K562 (cell line): ENCODE measurements at regions not wholly inside any gene's neighbourhood (a gene's known extent, or its start where the extent isn't known, plus 50 kb on each side); places are given as distances from the start of the nearest gene placed in this dataset.

Experiments used
- CBX1 ChIP-seq: sonication (generic); IDR thresholded peaks from 2 replicates; pipeline ENCODE4 v1.6.1; 2016; ENCODE audit warnings: antibody characterized with exemption, low read depth, mild to moderate bottlenecking
- CEBPG ChIP-seq, 3 experiments: fragments of 200-800 bp in 1 of 3; sonication (Bioruptor generic) in 1 of 3; sonication (generic) in 1 of 3; formaldehyde crosslinking in 1 of 3; IDR thresholded peaks in 2 of 3; conservative IDR thresholded peaks in 1 of 3; 2 replicates each; pipeline versions ENCODE4 v1.6.1 to v1.8.0; 2016 to 2022; ENCODE audit warnings: missing compliant biosample characterization in 2 of 3, missing genetic modification characterization in 2 of 3, mild to moderate bottlenecking in 1 of 3, missing genetic modification reagents in 1 of 3
- CHAMP1 ChIP-seq: fragments of 450-650 bp; IDR thresholded peaks from 2 replicates; pipeline ENCODE4 v1.6.1; 2016; ENCODE audit warnings: mild to moderate bottlenecking
- GTF2F1 ChIP-seq: IDR thresholded peaks from 2 replicates; pipeline ENCODE4 v1.6.1; 2011; ENCODE audit warnings: low read depth, low read length, improper control_type of control experiment
- HMBOX1 ChIP-seq: sonication (generic); IDR thresholded peaks from 2 replicates; pipeline ENCODE4 v1.6.1; 2016
- KAT7 ChIP-seq: sonication (generic); formaldehyde crosslinking; IDR thresholded peaks from 2 replicates; pipeline ENCODE4 v1.8.0; 2022; ENCODE audit warnings: missing genetic modification reagents, mild to moderate bottlenecking, borderline replicate concordance
- PKNOX1 ChIP-seq: fragments of 450-650 bp; IDR thresholded peaks from 2 replicates; pipeline ENCODE4 v1.6.1; 2016
- PRDM10 ChIP-seq: fragments of 450-650 bp; IDR thresholded peaks from 2 replicates; pipeline ENCODE4 v1.6.1; 2018; ENCODE audit not compliant: partially characterized antibody
- PRPF4 ChIP-seq: fragments of 200-400 bp; formaldehyde crosslinking; IDR thresholded peaks from one replicate; pipeline ENCODE4 v1.6.1; 2017; ENCODE audit warnings: low read length, low read depth, mild to moderate bottlenecking; ENCODE audit not compliant: insufficient read depth, poor library complexity, severe bottlenecking
- SNIP1 ChIP-seq: fragments of 450-650 bp; IDR thresholded peaks from 2 replicates; pipeline ENCODE4 v1.7.1; 2017; ENCODE audit warnings: low read depth, mild to moderate bottlenecking
- SP1 ChIP-seq: sonication (generic); formaldehyde crosslinking; IDR thresholded peaks from 2 replicates; pipeline ENCODE4 v1.8.1; 2022; ENCODE audit warnings: mild to moderate bottlenecking, missing genetic modification reagents
- SRSF3 ChIP-seq: fragments of 200-400 bp; formaldehyde crosslinking; IDR thresholded peaks from 2 replicates; pipeline ENCODE4 v1.6.1; 2016; ENCODE audit warnings: mild to moderate bottlenecking, low read length, moderate library complexity; ENCODE audit not compliant: insufficient read depth
- SUPT5H ChIP-seq: fragments of 450-650 bp; IDR thresholded peaks from 2 replicates; pipeline ENCODE4 v1.6.1; 2016
- TSC22D4 ChIP-seq: fragments of 450-650 bp; IDR thresholded peaks from 2 replicates; pipeline ENCODE4 v1.6.1; 2016; ENCODE audit warnings: missing genetic modification characterization, missing biosample characterization, control low read depth
- ZBTB43 ChIP-seq: sonication (generic); formaldehyde crosslinking; IDR thresholded peaks from 2 replicates; pipeline ENCODE4 v1.8.0; 2023; ENCODE audit warnings: mild to moderate bottlenecking, missing genetic modification reagents
- ZFPM2 ChIP-seq: fragments of 250-450 bp; sonication (Bioruptor Pico); IDR thresholded peaks from 2 replicates; pipeline ENCODE4 v1.5.1; 2022; ENCODE audit warnings: mild to moderate bottlenecking
- ZNF134 ChIP-seq: fragments of 250-450 bp; sonication (Bioruptor Pico); conservative IDR thresholded peaks from 2 replicates; pipeline ENCODE4 v1.4.0; 2020
- ZNF316 ChIP-seq: fragments of 450-650 bp; IDR thresholded peaks from 2 replicates; pipeline ENCODE4 v1.6.1; 2016
- ZNF436 ChIP-seq: fragments of 250-450, 450-650 bp; sonication (Bioruptor Pico); formaldehyde crosslinking; IDR thresholded peaks from 2 replicates; pipeline ENCODE4 v1.7.0; 2020; ENCODE audit warnings: mild to moderate bottlenecking

DNA sequence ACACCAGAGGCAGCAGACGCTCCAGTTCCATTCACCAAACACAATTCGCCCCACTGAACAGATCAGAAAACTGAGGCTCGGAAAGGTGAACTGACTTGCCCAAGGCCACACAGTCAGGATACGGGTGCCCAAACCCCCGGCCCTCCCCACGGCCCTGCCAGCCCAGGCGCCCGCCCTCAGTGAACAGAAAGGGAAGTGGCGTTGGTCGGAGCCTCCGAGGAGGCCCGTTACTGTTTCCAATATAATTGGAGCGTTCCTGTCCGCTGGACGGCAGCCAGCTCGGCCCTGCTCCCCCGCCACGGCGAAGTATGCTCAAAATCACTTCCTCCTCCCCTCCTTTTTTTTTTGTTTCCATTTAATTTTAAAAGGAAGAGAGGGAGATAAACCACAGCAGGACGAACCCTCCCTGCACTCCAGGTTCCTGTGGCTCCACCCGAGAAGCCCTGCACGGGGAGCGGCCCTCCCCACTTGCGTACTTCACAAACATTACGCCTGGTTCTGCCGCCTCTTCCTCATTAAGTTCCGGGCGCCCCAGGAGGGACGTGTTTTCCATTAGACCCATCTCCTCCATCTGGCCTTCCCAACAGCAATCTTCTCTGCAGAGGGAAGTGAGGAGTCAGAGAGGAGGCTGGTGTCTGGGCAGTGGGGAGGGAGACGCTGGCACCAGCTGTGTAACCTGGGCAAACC, 61.1 kb downstream of the NCOR2 start (continued):
- TF ChIP-seq SRSF3: no peak
- no peak for TF ChIP-seq PRPF4
- no peak for TF ChIP-seq ZNF134 (CRISPR knock-in tag)
- TF ChIP-seq SP1 (CRISPR knock-in tag): peak; percentile 40; the same call in 1 of the 2 replicates
- TF ChIP-seq CHAMP1: no peak
- peak; percentile 86 for TF ChIP-seq CBX1
- no peak for TF ChIP-seq GTF2F1
- TF ChIP-seq ZNF316: no peak
- no peak for TF ChIP-seq SUPT5H
- TF ChIP-seq ZBTB43 (CRISPR knock-in tag): no peak
- TF ChIP-seq PRDM10: peak; percentile 66
- TF ChIP-seq PKNOX1: no peak
- TF ChIP-seq ZNF436 (CRISPR knock-in tag): no peak
- 0 out of 2 replicates have a peak, but pooled peaks have one; percentile 49 for TF ChIP-seq KAT7 (CRISPR knock-in tag)
- TF ChIP-seq ZFPM2 (CRISPR knock-in tag): no peak
- TF ChIP-seq SNIP1: no peak
- TF ChIP-seq CEBPG (CRISPR knock-in tag; IDR thresholded peaks at IDR 0.05): no peak
- TF ChIP-seq CEBPG (tag; conservative IDR thresholded peaks at IDR 0.05 in 1 of 2, IDR thresholded peaks at IDR 0.05 in 1 of 2): no peak
- TF ChIP-seq HMBOX1: no peak
- TF ChIP-seq TSC22D4 (tag): no peak
